ENCODE measurements at regions not wholly inside any gene's neighbourhood (a gene's known extent, or its start where the extent isn't known, plus 50 kb on each side); places are given as distances from the start of the nearest gene placed in this dataset.

DNA sequence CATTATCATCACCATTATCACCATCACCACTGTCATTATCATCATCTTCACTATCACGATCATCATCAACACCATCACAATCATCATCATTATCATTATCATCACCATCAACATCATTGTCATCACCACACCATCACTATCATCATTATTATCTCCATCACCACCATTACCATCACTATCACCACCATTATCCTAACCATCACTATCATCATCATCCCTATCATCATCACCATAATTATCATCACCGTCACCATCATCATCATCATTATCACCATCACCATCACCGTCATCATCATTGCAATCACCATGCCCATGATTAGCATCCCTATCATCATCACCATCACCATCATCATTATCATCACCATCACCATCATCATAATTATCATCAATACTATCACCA, 311.9 kb downstream of the IRX2 start:
- Mint-ChIP-seq H3K9me3 (peaks cover 3% of the 10 kb centered on the region), H3K4me1 (ENCODE audit: low read depth) (no peaks in the 10 kb centered on the region), H3K4me3 (no peak overlapping the region), H3K36me3 (ENCODE audit: low read depth) (no peaks in the 10 kb centered on the region), H3K27ac (no peak overlapping the region), H3K27me3 (ENCODE audit: low read depth) (no peaks in the 10 kb centered on the region)

DNA sequence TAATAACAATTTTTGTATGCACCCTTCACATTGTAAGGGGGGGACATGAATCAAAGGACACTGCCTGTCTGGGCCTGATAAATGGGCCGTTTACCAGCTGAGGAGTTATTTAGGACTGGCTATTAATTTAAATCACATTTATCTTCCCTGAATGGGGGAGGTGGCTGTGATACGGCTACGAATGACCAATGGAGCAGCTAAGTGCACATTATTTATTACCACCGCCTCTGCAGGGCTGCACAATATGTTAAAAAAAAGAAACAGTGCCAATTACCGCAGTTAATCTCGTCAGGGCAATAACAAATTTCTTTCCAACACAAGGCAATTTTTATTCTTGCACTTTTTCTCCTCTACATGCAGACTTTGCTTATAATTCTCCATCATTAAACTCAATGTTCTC, 318.4 kb downstream of the IRX2 start:
- no peaks in the 10 kb centered on the region for H3K27me3 Mint-ChIP-seq (ENCODE audit: low read depth)
- H3K4me1 Mint-ChIP-seq (ENCODE audit: low read depth): peaks cover 2% of the 10 kb centered on the region
- no peaks in the 10 kb centered on the region for H3K36me3 Mint-ChIP-seq (ENCODE audit: low read depth)
- peaks cover 12% of the 10 kb centered on the region for H3K9me3 Mint-ChIP-seq
- no peak overlapping the region for H3K27ac Mint-ChIP-seq
- no peak overlapping the region for H3K4me3 Mint-ChIP-seq

DNA sequence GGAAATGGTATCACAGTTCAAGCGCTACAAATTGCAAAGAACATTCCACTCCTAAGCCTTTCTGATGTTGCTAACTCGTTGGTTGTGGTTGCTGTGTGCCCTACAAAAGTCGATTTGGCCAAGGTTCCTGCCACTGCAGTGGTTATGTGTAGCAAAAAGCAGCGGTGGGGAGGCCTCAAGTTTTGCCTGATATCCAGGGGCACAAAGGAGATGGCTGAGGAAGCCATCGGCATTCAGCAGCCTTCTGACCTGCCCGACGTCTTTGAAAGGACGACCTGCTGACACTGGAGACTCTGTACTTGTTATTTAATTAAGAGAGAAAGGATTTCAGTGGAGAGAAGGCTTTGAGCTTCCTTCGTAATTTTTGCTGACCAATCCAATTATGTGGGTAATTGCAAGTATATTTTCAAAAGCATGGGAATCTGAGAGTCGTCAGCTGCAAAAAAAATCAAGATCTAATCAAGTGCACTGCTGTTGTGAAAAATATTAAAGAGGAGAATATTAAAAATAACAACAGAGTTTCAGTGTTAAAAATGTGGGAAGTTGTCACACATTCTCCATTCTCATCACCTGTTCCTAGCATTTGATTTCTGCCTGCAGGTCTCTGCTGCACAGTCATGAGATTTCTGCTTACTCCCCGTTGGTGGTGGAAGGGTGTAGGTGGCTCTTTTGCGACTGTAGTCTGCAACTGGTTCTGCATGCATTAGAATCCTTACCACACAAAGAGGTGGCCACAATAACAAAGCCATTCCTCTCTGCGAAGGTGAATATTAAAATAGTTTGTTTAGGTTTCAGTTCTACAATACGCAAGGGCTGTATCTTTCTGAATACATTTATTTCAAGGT, 319.2 kb downstream of the IRX2 start:
- no peak overlapping the region for H3K27ac Mint-ChIP-seq
- H3K36me3 Mint-ChIP-seq (ENCODE audit: low read depth): no peaks in the 10 kb centered on the region
- no peaks in the 10 kb centered on the region for H3K27me3 Mint-ChIP-seq (ENCODE audit: low read depth)
- H3K9me3 Mint-ChIP-seq: peaks cover 12% of the 10 kb centered on the region
- peaks cover 2% of the 10 kb centered on the region for H3K4me1 Mint-ChIP-seq (ENCODE audit: low read depth)
- no peak overlapping the region for H3K4me3 Mint-ChIP-seq

DNA sequence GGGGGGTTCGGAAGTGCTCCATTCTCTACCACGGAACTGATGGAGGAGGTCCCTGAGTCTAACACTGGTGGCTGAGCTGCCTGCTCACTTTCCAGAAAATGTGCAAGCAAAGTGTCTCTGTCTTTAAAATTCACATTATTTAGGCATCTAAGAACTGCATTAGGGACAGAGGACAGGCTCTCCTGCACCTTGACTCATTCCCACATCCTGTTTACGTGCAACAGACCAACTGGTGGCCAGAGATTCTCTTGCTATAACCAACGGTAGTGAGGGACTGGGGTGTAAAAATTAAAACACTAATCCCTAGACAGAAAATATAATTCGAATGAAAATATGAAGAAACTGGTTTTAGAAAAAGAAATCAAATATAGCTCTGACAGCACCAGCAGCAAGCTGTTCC, 320.9 kb downstream of the IRX2 start:
- H3K27me3 Mint-ChIP-seq (ENCODE audit: low read depth): no peaks in the 10 kb centered on the region
- H3K4me3 Mint-ChIP-seq: no peak overlapping the region
- peaks cover 2% of the 10 kb centered on the region for H3K4me1 Mint-ChIP-seq (ENCODE audit: low read depth)
- no peaks in the 10 kb centered on the region for H3K36me3 Mint-ChIP-seq (ENCODE audit: low read depth)
- H3K9me3 Mint-ChIP-seq: peaks cover 12% of the 10 kb centered on the region
- H3K27ac Mint-ChIP-seq: no peak overlapping the region

DNA sequence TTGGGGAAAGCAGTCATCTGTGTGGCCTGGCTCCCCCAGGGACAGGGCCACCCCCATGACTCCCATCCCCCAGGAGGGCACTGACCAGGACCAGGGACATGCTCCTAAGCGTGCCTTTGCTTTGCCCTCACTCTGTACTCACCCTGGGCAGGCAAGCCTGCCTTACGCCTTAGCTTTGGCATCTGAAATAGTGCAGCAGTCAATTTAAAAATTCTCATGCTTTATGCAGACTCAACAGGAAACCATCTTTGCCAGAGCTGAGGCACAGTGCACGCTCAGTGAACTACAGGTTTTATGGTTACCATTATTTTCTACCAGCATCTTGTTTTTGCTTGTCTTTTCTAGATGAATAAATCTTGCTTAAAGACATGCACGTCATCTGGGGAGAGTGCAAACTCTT, 323.5 kb downstream of the IRX2 start:
- Mint-ChIP-seq H3K27me3 (ENCODE audit: low read depth) (no peaks in the 10 kb centered on the region), H3K27ac (no peak overlapping the region), H3K36me3 (ENCODE audit: low read depth) (no peaks in the 10 kb centered on the region), H3K9me3 (peaks cover 17% of the 10 kb centered on the region), H3K4me1 (ENCODE audit: low read depth) (peaks cover 2% of the 10 kb centered on the region), H3K4me3 (no peak overlapping the region)

DNA sequence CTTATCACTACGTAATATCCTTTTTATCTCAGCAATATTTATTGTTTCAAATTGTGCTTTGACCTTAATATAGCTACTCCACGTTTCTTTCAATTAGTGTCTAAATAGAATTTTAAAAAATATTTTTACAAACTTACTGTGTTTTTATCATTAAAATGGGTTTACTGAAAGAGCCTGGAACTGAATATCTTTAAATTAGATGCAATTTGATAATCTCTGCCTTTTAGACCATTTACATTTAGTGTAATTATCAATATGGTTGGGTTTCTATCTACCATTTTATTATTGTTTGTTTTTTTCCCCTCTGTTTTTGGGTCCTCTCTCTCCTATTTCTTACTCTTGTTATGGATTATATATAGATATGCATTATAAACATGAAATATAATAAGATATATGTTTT, 327.8 kb downstream of the IRX2 start:
- no peaks in the 10 kb centered on the region for H3K36me3 Mint-ChIP-seq (ENCODE audit: low read depth)

DNA sequence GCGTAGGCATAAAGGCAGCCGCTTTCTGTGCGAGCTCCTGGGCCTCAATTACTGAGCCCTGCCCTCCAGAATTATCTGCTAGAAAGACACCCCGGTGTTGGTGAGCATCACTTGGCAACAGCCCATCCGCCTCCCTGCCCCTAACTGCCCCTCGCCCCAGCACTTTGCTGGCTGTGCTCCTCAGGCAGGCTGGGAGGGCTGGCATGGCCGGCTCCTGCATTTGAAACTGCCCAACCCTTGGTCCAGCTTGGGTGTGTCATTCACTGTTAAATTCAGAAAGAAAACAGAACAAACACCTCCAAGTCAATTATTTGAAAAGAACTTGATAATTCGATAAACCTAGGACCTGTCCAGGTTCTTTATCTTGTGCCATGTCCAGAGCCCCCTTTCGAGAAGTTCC, 334.2 kb downstream of the IRX2 start:
- Mint-ChIP-seq H3K4me3 (no peak overlapping the region), H3K36me3 (ENCODE audit: low read depth) (no peaks in the 10 kb centered on the region), H3K9me3 (no peaks in the 10 kb centered on the region), H3K27ac (no peak overlapping the region), H3K4me1 (ENCODE audit: low read depth) (no peaks in the 10 kb centered on the region), H3K27me3 (ENCODE audit: low read depth) (no peaks in the 10 kb centered on the region)

More for the DNA sequence above, 327.8 kb downstream of the IRX2 start:
- no peak overlapping the region for H3K4me3 Mint-ChIP-seq
- no peak overlapping the region for H3K27ac Mint-ChIP-seq
- H3K9me3 Mint-ChIP-seq: peaks cover 4% of the 10 kb centered on the region
- H3K27me3 Mint-ChIP-seq (ENCODE audit: low read depth): no peaks in the 10 kb centered on the region
- no peaks in the 10 kb centered on the region for H3K4me1 Mint-ChIP-seq (ENCODE audit: low read depth)

DNA sequence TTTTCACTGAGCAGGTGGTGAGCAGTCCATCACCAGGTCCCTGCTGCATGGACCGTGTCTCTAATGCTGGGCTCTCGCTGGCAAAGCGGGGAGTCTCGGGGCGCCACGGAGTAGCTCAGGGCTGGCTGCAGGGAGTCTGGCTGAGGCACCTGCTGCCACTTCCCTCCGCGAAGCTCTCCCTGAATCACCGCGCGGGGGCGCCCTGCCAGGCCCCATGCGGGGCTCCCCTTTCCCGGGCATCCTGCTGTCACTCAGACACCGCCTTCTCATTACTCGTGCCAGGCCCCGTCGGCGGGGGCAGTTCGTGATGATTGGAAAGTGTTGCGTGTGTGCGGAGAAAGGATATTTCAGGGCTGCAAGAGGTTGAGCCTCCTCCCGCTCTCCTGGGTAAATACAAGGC, 335.8 kb downstream of the IRX2 start:
- no peaks in the 10 kb centered on the region for H3K27me3 Mint-ChIP-seq (ENCODE audit: low read depth)
- H3K4me1 Mint-ChIP-seq (ENCODE audit: low read depth): no peaks in the 10 kb centered on the region

DNA sequence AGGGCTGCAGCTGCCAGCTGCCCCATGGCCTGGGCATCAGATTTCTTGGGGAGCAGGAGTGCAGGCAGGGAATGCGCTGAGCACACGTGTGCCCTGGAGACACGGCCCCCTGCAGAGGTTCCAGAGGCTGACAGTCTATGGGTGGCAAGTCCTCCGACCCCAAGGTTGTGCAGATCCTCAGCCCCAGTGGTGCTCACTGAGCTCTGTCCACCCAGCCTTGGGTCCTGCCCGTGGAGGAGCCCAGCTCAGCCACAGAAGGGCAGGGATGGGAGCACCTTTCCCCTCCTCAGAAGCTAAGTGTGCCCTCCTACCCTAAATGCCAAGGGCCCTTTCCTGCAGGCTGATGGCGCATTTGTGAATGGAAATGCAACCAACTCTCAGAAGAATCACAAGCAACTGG, 341.0 kb downstream of the IRX2 start:
- Mint-ChIP-seq H3K4me3 (no peak overlapping the region), H3K27me3 (ENCODE audit: low read depth) (no peaks in the 10 kb centered on the region), H3K9me3 (no peaks in the 10 kb centered on the region), H3K4me1 (ENCODE audit: low read depth) (no peaks in the 10 kb centered on the region), H3K36me3 (ENCODE audit: low read depth) (no peaks in the 10 kb centered on the region), H3K27ac (no peak overlapping the region)

More for the DNA sequence above, 335.8 kb downstream of the IRX2 start:
- H3K9me3 Mint-ChIP-seq: no peaks in the 10 kb centered on the region
- no peak overlapping the region for H3K4me3 Mint-ChIP-seq
- no peak overlapping the region for H3K27ac Mint-ChIP-seq
- no peaks in the 10 kb centered on the region for H3K36me3 Mint-ChIP-seq (ENCODE audit: low read depth)

DNA sequence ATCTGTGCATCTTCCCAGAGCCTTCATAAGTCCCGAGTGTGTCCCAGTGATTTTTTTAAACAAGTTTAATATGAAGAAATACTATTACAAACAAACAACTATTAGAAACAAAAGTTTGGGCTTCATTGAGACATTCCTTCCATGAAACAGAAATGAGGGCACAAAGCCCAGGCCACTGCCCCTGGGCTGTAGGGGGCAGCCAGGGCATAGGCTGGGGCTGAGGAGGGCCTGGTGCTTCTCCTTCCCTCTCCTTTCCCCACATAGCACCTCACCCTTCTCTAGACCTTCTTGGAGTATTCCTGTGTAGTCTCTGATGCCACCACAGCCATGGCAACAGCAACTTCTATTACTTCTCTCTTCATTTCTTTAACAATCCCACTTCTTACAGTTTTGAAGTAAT, 348.2 kb downstream of the IRX2 start:
- Mint-ChIP-seq H3K4me3 (no peak overlapping the region), H3K36me3 (ENCODE audit: low read depth) (no peaks in the 10 kb centered on the region), H3K27me3 (ENCODE audit: low read depth) (no peaks in the 10 kb centered on the region), H3K4me1 (ENCODE audit: low read depth) (no peaks in the 10 kb centered on the region), H3K27ac (no peak overlapping the region), H3K9me3 (no peaks in the 10 kb centered on the region)

DNA sequence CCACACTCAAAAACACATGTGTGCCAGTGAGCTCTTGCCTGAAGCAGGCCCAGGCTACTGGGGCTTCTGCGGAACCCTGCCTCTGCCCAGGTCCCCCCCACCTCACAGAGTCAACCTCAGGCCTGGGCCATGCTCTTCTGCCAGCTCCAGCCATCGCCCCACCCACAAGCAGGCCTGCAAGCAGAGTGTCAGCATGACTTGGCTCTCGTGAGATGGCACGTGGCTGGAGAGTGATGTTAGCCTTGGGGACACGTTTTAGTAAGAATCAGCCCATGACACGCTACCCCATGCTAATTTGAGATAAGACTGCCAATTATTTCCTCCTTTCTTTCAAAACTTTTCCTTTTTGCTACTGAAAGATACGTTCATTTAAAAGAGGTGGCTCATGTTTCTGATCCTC, 351.7 kb downstream of the IRX2 start:
- no peak overlapping the region for H3K27ac Mint-ChIP-seq
- H3K4me3 Mint-ChIP-seq: no peak overlapping the region
- H3K4me1 Mint-ChIP-seq (ENCODE audit: low read depth): no peaks in the 10 kb centered on the region
- no peaks in the 10 kb centered on the region for H3K36me3 Mint-ChIP-seq (ENCODE audit: low read depth)
- H3K9me3 Mint-ChIP-seq: no peaks in the 10 kb centered on the region
- H3K27me3 Mint-ChIP-seq (ENCODE audit: low read depth): no peaks in the 10 kb centered on the region

DNA sequence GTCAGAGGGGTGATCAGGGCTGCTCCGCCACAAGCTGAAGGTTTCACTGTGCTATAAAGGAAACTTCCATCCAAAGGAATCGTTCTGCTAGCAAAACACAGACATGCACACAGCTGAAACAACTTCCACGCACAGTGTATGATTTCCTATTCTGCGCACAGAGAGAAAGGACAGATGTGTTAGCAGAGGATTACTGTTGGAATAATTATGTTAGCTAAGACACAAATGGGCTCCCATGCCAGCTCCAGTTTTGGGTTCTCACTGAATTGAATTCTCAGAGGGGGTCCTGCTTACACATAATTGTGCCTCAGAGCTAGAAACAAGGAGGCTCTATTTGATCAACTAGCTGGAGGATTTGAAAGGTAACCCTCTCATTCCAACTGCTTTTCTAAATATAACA, 352.4 kb downstream of the IRX2 start:
- Mint-ChIP-seq H3K36me3 (ENCODE audit: low read depth) (no peaks in the 10 kb centered on the region), H3K9me3 (no peaks in the 10 kb centered on the region), H3K4me1 (ENCODE audit: low read depth) (no peaks in the 10 kb centered on the region), H3K27me3 (ENCODE audit: low read depth) (no peaks in the 10 kb centered on the region), H3K4me3 (no peak overlapping the region), H3K27ac (no peak overlapping the region)

DNA sequence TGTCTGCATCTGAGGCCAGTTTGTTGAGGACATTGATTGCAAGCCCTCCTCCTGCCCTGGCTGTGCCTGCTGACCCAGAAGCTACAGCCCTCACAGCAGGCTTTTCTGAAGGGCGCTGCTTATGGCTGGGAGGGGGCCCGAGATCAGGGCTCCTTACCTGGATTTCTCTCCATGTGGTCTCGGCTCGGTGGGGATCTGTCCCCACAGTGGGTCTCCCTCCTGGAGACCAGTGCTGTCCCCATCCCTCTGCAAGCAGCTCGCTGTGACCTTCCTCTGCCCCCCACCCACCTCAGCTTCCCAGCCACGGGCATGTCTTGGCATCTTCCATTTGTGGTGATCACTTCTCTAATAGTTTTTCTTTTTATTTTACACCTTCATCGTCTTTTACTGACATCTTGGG, 357.9 kb downstream of the IRX2 start:
- H3K4me3 Mint-ChIP-seq: no peak overlapping the region
- H3K9me3 Mint-ChIP-seq: peaks cover 3% of the 10 kb centered on the region
- no peaks in the 10 kb centered on the region for H3K27me3 Mint-ChIP-seq (ENCODE audit: low read depth)
- H3K27ac Mint-ChIP-seq: no peak overlapping the region
- no peaks in the 10 kb centered on the region for H3K36me3 Mint-ChIP-seq (ENCODE audit: low read depth)
- H3K4me1 Mint-ChIP-seq (ENCODE audit: low read depth): no peaks in the 10 kb centered on the region

DNA sequence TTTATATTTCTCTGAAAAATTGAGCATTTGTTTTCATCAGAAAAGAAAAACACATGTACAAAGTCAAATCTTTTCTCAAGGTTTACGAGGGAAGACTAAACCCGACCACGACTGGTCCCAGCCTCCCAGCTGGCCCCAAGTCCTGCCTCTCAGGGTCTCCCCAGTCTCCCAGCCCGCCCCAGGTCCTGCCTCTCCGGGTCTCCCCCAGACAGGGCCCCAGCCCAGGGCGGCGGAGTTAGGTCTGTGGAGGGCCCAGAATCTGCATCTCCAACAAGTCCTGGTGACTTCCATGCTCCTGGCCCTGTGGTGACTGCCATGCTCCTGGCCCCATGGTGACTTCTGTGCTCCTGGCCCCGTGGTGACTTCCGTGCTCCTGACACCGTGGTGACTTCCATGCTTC, 359.9 kb downstream of the IRX2 start:
- no peaks in the 10 kb centered on the region for H3K27me3 Mint-ChIP-seq (ENCODE audit: low read depth)
- peaks cover 3% of the 10 kb centered on the region for H3K9me3 Mint-ChIP-seq
- H3K27ac Mint-ChIP-seq: no peak overlapping the region
- H3K36me3 Mint-ChIP-seq (ENCODE audit: low read depth): no peaks in the 10 kb centered on the region
- H3K4me1 Mint-ChIP-seq (ENCODE audit: low read depth): no peaks in the 10 kb centered on the region
- H3K4me3 Mint-ChIP-seq: no peak overlapping the region

DNA sequence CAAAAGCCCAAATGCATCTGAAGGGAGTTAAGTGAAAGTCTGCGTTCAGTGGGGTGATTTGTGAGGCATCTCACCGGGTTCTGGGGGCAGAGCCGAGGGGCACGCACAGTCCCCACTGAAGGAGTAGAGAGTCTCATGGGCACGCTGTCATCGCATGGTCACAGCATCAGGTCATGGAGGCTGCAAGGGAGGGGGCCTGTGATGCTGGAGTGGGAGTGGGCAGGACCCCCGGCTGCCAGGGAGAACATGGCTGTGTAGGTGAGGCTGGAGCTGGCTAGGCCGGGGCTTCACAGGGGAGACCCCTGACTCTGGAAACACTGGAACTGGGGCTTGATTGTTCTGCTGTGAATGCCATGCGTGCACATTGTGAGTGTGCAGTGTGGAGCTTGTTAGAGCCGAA, 360.5 kb downstream of the IRX2 start:
- Mint-ChIP-seq H3K27ac (no peak overlapping the region), H3K4me1 (ENCODE audit: low read depth) (no peaks in the 10 kb centered on the region), H3K4me3 (no peak overlapping the region), H3K36me3 (ENCODE audit: low read depth) (no peaks in the 10 kb centered on the region), H3K27me3 (ENCODE audit: low read depth) (no peaks in the 10 kb centered on the region), H3K9me3 (peaks cover 3% of the 10 kb centered on the region)

DNA sequence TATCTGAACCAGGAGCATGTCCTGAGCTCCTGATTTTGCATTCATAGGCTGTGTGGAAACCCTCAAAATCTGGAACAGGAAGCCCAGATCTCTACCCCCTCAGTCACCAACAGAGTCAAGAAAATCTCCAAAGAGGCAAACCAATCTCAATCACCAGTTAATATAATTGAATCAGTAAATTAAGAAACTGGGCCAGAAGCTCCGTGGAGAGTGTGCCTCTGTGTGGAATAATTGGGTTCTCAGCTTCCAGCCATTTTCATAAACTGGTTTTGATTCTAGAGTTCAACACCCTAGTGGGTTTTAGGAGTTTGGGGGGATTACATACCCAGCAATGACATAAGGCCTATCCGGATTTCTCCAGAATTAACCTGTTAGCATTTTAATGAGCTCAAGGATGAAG, 362.9 kb downstream of the IRX2 start:
- no peaks in the 10 kb centered on the region for H3K27me3 Mint-ChIP-seq (ENCODE audit: low read depth)
- H3K4me3 Mint-ChIP-seq: no peak overlapping the region
- H3K27ac Mint-ChIP-seq: no peak overlapping the region
- H3K36me3 Mint-ChIP-seq (ENCODE audit: low read depth): no peaks in the 10 kb centered on the region
- no peaks in the 10 kb centered on the region for H3K4me1 Mint-ChIP-seq (ENCODE audit: low read depth)
- H3K9me3 Mint-ChIP-seq: peaks cover 3% of the 10 kb centered on the region

Measured in T-helper 1 cell treated with Interleukin-12 subunit alpha and Interleukin-12 subunit beta and Interleukin-4 antibody, amounts not matched to agents 30 μg/mL and 1 μg/mL, for 36 hours (primary cell).